GM19372 (cell line): ENCODE measurements at regions not wholly inside any gene's neighbourhood (a gene's known extent, or its start where the extent isn't known, plus 50 kb on each side); places are given as distances from the start of the nearest gene placed in this dataset.
A peak's percentile ranks its signal among the peaks of the same experiment; 100 is the strongest.

Experiments used
- ATAC-seq: cut with Tn5 transposase; IDR thresholded peaks from one replicate; pipeline ENCODE4 v1.9.1; 2021; ENCODE audit warnings: mild to moderate bottlenecking, low read depth, moderate library complexity; ENCODE audit not compliant: unreplicated experiment

DNA sequence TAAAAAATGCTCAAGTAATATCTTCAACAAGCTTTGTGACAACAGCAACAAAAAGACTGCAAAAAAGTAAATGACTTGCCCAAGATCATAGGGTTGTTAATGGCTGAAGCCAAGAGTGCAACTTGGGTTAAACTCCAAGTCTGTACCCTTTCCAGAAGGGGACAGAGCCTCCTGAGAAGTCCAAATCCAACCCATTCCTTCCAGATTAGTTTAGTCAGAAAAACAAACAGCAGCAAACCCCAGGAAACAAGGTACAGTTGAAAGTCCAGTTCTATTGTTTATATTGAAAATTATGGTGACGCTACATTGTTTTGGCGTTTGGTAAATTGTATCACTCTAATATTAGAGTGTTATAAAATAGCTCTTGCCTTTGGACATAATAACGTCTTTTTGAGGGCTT lies 239.9 kb downstream of the SPTSSA start:
- ATAC-seq: no peak

DNA sequence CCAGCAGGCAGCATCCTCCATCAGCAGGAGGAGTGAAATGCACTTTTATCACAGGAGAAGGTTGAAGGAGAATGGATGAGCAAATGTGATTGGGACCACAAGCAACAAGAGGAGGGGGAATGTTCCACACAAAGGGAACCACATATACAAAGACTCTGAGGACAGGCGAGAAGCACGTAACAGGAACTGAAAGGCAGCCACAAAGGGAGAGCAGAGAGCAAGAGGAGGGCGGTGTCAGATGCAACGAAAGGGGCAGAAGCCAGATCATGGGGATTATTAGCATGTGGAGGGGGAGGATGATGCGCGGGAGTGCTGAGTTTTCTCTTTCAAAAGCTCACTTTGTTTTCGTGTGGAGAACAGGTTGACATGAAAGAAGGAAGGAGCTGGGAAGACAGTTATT lies 241.1 kb downstream of the SPTSSA start:
- peak; percentile 89 for ATAC-seq

GRCh38 chr14:34220378-34220706 lies 241.7 kb downstream of the SPTSSA start:
- no peak for ATAC-seq

DNA sequence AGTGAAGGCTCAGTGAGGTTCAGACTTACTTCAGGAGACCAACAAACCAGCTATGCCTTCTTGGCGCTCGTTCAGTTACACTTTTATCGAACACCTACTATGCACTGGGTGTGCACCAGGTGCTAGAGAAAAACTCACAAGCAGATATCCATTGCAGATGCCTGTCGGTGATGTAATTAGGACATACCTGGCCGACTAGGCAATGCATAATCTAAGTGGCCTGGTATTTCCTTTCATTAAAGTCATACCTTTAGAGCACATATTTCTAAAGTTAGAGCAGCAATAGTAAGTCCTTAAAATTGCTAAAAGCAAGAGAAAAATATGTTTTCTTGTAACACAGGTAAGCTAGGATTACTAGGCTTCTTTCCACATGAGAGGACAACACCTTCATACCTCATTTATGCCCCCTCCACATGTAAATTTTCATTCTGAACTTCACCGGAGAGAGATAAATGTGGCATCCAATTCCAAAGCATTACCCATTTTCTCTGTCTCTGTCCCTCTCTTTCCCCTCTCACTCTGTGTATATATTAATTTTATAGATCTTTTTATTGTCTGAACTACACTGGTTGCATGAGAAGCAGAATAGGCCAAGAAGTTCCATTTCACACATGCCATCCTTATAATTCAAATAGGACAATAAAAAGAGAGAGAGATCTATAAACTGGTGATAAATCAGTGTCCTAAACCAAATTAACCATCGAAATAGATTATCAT lies 242.2 kb downstream of the SPTSSA start:
- ATAC-seq: no peak

DNA sequence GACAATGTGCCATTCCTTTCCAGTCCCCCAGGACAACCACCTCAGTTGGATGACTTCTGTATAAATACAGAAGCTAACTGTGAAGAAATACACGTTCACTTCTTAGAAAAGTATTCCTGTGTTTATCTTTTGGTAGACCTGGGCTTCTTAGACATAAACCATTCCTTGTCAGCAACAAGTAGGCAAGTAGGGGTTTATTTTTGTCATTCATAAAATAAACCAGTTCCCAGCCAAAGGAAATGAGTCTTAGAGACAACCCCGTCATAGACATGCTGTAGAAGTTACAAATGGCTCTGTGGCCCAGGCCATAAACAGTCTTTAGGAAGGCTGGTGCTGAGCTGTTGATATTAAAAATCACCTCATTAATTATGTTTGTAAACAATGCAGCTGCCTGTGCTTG lies 243.2 kb downstream of the SPTSSA start:
- ATAC-seq: no peak

DNA sequence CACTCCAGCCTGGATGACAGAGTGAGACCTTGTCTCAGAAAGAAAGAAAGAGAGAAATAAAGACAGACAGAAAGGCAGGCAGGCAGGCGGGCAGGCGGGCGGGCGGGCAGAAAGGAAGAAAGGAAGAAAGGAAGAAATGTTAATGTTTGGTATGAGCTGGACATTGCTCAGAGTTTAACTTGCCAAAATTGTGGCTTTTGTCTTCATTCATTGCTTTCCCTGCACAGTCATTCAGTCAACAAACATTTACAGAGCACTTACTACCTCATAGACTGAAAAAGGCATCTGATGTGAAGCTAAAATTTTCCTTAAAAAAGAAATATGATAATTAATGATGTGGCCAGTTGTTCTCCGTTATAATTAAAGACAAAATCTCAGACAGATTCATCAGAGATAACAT lies 247.1 kb downstream of the SPTSSA start:
- ATAC-seq: no peak

GRCh38 chr14:34213332-34213731 lies 248.7 kb downstream of the SPTSSA start:
- ATAC-seq: no peak

GRCh38 chr14:34212172-34212929 lies 249.7 kb downstream of the SPTSSA start:
- ATAC-seq: no peak

GRCh38 chr14:34211732-34212131 lies 250.3 kb downstream of the SPTSSA start:
- ATAC-seq: no peak

- ATAC-seq: no peak
Observed at GRCh38 chr14:34208532-34208931, 253.5 kb downstream of the SPTSSA start.

DNA sequence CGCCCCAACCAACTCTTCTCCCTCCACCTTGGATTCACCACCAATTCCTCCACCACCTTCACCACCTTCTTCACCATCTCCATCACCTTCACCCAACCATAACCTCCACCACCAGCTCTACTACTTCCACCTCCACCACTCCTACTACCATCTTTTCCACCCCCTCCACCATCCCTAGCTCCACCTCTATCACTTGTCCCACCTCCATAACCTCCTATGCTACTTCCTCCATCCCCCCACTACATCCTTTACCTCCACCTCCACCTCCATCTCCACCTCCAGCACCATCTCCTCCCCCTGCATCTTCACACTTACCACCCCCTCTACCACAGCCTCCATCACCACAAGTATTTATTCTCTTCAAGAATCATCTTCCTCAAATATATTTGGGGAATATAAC lies 254.9 kb upstream of the EGLN3 start:
- ATAC-seq: no peak

DNA sequence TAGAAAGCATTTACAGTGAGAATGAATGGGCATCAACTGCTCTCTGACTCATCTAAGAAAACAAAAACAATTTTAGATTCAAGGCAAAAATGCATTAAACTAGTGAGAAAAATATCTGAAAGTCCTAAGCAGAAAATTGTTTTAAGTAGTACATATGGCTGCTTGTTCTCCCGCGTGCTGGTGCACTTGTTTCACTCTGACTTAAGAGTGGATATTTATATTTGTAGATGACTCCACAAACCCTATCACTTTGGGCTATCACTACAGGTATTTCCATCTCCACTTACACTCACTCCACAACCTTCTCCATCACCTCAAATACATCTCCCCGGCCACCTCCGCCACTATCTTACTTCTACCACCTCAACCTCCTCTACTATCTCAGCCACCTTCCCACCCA lies 253.9 kb upstream of the EGLN3 start:
- ATAC-seq: no peak

DNA sequence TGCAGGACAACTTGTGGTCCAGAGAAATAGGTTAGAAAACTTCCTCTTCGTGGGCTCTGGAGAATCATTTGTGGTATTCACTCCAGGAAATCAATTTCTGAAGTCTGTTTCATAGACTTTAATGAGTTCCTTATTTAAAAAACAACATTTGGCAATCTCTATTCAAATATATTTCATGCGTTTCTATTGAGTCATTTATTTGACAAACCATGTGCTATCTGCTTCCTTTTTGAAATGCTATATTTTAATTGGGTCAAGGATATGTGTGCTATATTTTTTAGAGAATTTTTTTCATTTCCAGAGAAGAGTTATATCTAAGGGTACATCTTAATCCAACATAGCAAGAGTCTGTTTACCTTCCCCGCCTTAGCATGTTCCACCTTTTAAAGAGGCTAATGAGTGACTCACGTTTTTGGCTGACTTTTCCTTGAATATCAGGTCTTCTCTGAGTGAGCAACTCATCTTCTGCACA lies 252.4 kb upstream of the EGLN3 start:
- ATAC-seq: no peak

- ATAC-seq: no peak
Observed at GRCh38 chr14:34201909-34202637, 251.2 kb upstream of the EGLN3 start.

- ATAC-seq: no peak
Observed at GRCh38 chr14:34199585-34199984, 248.7 kb upstream of the EGLN3 start.

- no peak for ATAC-seq
Observed at GRCh38 chr14:34198096-34198495, 247.2 kb upstream of the EGLN3 start.

- ATAC-seq: no peak
Observed at GRCh38 chr14:34195964-34196363, 245.1 kb upstream of the EGLN3 start.

DNA sequence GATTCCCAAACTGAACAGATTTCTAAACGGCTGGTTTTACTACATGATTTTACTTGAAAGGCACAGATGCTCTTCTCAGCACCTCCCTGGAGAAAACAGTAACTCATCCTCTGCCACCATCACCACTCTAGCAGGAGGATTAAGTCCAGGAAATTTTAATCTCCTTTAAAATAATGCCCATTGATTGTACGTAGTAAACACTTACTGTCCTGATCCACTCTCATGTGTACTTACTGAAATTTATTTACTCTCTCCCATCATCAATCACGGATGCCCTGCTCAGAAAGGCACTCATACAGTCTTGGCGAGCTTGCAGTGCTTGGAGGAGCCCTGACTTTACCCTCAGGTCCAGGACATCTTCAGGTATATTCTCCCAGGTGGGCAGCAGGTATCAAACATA lies 239.8 kb upstream of the EGLN3 start:
- no peak for ATAC-seq

DNA sequence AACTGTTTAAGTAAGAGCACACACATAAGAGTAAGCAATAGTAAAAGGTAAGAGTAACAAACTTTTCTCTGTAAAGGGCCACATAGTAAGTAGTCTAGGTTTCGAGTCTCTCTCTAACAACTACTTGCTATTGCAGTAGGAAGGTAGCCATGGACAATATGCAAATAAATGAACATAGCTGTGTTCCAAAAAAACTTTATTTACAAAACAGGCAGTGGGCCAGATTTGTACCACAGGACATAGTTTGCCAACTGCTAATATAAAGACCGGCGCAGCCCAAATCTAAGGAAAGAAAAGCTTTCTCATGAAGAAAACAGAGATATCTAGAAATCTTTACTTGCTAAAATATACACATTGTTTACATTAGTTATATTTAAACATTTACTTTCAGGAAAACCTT lies 239.0 kb upstream of the EGLN3 start:
- ATAC-seq: no peak

DNA sequence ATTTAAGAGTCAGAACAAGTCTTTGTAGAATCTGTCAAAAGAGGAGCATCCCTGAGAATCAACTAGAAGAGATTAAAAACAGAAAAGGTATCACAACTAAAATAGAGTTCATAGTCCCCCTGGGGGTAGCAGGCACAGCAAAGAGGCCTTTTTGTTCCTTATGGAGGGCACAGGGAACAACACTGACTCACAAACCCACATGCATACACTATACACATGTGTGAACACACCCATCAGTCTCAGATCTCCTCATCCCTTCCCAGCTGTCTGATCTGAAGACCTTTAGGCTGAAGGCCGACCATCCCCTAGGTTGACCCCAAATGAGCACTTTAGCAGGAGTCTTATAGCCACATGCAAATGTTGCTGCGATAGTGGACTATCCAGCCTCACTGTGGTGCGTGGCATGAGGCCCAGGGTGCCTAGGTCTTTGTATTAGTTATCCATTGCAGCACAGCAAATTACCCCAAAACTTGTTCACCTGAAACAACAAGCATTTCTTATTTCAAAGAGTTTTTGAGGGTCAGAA lies 236.7 kb upstream of the EGLN3 start:
- ATAC-seq: no peak

GRCh38 chr14:34187061-34187460 lies 236.2 kb upstream of the EGLN3 start:
- ATAC-seq: no peak
